ENCODE measurements at regions not wholly inside any gene's neighbourhood (a gene's known extent, or its start where the extent isn't known, plus 50 kb on each side); places are given as distances from the start of the nearest gene placed in this dataset.
A peak's percentile ranks its signal among the peaks of the same experiment; 100 is the strongest.

GRCh38 chr3:62982795-62983455 lies 107.7 kb upstream of the CADPS start:
- no peak for DNase-seq

DNA sequence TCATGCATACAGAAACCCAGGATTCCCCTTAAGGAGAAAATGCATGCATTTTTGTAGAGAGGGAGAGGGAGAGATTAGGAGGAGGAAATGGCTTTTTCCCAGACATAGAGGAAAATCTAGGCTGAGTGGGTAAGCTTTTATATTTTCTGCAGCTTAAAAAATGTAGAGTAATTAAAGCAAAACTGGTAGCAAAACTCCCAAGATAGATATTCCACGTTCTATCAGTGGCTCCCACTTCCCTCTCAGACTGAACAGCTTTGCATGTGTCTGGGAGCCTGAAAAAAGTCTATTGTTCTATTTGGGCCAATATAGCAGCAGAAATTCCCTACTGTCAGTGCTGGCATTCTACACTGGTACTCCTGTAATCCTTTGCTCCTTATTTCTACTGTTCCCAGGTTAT lies 110.8 kb upstream of the CADPS start:
- DNase-seq = no peak

DNA sequence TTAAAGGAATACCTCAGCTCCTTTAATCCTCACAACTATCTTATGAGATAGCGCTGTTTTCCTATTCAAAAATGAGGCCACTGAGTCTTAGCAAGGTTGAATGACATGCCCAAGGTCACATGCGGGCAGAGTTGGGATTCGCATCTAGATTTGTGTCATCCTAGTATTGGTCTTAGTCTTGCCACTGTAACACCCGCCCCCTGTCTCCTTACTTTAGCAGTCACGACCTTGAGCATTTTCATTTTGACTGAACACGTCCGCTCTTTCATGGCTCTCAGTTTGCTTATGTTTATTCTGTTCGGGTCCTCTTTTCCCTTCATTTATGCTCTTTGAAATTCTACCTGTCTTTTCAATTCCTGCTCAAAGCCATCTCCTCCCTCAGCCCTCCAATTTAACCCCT lies 112.5 kb upstream of the CADPS start:
- no peak for DNase-seq

DNA sequence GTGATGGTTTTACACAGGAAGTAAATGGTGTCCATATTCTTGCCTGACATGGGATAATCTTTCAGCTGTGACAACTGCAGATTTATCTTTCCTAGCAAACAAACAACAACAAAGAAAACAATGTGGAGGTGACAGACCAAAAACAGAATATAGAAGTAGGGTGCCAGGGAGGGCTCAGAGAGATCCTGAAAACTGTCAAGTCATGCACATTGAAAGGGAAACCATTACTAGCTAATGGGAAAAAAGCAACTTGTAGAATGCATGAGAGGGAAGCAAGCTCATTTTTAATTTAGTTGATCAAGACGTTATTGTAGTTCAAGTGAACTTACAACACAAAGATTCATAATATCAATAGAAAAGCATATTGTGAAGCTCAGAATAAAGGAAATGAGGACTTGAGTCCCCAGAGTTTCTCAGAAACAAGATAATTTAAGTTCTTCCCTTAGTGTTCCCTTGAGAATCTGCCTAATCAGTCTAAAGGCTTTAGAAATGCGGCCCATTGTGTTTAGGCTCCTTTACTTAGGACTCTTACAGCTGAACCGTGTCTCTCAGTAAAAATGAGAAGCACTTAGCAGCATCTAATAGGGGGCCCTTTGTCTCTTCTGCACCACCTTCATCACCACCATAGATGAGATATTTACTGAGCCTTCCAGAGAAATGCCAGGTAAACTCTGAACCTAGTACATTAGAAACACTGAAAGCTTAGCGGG lies 115.6 kb upstream of the CADPS start:
- DNase-seq = no peak

DNA sequence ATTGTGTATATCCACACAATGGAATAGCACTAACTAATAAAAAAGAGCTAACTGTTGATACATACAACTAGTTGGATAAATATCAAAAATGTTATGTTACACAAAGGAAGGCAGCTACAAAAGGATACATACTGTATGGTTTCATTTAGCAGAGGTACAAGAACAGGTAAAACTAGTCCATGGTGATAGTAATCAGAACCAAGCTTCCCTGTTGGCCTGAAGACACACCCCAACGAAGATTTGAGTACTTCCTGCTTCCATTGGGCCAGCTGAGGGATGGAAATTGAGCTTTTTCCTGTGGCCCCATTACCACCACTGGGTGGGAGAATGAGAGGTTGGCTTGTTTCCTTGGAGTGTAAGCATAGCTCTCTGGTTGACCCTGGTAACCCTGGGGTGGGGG lies 117.3 kb upstream of the CADPS start:
- DNase-seq = no peak

DNA sequence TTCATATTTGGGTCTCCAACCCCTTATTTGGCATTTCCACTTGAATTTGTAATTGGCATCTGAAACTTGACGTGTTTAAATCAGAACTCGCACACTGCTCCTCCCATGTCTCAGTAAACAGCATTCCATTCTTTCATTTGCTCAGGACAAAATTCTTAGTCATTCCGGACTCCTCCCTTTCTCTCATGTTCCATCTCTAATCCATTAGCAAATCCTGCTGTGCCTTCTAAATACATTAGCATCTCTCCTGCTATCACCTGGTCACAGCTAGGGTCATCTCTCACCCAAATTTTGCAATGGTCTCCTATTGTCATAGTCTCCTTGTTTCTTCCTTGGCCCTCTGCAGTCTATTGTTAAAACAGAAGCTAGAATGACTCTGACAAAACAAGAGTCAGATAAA lies 119.9 kb upstream of the CADPS start:
- DNase-seq = no peak

DNA sequence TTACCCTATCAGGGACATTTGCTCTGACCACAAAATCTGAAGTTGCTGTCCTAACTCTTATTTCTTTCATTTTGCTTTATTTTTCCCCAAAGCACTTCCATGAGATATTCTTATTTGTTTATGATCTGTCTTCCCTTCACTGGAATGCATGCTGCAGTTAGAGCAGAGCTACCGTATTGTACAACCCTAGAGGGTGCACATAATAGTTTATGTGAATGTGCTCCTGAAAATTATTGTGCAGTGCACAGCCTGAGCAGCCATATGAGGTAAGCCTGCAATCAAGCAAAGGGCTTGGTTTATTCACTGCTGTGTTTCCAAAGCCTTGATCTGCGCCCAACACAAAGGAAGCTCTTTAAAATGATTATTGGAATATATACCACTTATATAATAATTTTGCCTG lies 120.3 kb upstream of the CADPS start:
- DNase-seq = no peak

DNA sequence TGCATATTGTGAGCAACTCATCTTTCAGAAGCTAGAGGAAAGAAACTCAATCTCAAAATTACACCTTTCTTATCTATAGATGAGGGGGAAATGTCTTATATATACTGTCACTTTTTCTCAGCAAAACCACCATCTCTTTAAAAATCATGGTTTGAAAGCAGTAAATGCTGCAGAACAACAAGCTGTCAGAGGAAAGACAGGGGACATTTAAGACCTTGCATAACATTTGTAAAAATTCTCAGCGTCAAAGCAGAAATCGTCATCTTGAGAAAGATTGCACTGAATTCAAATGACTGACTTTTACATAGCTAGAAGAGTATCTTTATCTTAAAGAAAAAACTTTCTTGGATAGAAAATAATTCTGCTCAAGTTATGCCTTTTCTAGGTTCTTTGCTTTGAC lies 122.2 kb upstream of the CADPS start:
- no peak for DNase-seq

DNA sequence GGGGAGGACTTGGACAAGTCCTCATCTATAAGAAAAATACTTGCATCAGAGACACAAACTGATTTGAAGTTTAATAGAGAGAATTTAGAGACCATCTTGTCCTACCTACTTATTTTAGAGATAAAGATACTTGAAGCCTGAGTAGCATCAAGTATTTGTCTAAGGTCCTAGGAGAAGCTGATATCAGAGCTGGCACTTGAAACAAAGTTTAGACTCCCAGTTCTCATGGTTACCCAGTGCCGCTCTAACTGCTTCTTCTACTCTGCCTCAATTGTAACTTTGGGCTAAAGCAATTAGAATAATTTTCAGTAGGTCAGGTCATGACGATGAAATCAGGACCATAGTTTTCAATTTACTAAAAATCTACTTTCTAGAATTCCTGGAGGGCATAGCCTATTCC lies 123.9 kb upstream of the CADPS start:
- DNase-seq = no peak

- DNase-seq = no peak
Measured at GRCh38 chr3:62999791-63000190, 124.6 kb upstream of the CADPS start.

- no peak for DNase-seq
Measured at GRCh38 chr3:63004448-63004847, 129.2 kb upstream of the CADPS start.

- DNase-seq = peak in 1 of 2 experiments; percentile 15
Measured at GRCh38 chr3:63015614-63016309, 140.5 kb upstream of the CADPS start.

DNA sequence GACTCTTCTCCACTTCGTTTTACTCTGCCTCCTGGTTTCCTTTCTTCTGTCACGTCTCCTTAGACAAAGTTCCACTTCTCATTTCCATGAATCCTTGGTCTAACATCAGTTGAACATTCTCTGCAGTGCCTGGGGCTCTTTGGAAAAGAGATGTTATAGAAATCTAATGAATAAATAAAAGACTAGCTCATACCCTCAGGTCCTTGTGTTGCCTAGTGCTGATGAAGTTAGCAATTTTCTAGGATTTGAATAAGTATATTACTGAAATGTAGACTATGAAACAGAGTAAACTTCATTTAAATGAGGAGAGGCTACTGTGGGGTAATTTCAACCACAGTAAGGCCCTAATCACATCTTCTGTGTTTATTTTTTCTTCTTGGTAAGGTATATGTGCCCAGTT lies 146.9 kb upstream of the CADPS start:
- DNase-seq = peak in 1 of 2 experiments; percentile 27

DNA sequence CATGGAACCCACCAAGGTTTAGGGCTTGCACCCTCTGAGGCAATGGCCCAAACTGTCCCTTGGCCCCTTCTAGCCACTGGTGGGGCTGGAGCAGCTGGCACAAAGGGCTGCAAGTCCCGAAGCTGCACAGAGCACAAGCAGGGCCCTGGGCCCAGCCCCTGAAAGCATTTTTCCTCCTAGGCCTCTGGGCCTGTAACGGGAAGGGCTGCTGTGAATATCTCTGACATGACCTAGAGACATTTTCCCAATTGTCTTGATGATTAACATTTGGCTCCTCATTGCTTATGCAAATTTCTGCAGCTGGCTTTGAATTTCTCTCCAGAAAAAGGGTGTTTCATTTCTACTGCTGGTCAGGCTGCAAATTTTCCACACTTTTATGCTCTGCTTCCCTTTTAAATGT lies 151.5 kb upstream of the CADPS start:
- peak in 1 of 2 experiments; percentile 16 for DNase-seq

DNA sequence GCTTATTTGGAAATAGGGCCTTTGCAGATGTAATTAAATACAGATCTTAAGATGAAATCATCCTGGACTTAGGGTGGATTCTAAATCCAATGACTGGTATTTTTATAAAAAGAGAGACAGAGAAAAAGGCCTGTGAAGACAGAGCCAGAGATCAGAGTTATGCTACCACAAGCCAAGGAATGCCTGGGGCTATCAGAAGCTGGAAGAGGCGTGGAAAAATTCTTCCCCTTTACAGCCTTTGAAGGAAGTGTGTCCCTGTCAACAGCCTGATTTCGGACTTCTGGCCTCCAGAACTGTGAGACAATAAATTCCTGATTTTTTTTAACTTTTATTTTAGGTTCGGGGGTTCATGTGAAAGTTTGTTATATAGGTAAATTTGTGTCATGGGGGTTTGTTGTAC lies 154.1 kb upstream of the CADPS start:
- DNase-seq = no peak

DNA sequence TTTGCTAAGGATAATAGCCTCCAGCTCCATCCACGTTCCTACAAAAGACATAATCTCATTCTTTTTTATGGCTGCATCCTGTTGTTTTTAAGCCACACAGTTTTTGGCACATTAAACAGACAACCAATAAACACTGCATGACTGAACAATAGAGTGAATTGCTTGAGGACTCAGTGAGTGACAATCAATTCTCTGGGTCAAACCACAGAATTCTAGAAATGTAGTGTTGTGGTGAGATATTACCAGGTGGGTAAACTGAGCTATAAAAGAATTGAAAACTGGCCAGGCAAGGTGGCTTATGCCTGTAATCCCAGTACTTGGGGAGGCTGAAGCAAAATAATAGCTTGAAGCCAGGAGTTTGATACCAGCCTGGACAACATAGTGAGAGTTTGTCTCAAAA lies 154.7 kb upstream of the CADPS start:
- DNase-seq = no peak

DNA sequence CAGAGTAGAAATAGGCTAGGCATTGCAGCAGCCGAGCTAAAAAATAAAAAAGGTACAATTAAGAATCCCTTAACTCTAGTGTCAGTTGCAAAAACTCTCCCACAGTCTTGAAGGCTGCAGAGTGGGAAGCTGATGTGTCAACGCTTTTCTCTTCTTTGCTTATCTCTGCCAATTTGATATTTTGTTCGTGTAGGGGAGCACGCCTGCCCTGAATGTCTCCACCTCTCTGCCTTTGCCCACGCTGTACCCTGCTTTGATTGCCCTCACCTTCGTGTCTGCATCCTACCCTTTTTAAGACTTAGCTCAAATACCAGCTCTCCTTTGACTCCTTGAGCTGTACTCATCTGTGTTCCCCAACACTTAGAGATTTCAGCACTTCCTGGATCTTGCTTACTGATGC lies 155.4 kb upstream of the CADPS start:
- DNase-seq = no peak

DNA sequence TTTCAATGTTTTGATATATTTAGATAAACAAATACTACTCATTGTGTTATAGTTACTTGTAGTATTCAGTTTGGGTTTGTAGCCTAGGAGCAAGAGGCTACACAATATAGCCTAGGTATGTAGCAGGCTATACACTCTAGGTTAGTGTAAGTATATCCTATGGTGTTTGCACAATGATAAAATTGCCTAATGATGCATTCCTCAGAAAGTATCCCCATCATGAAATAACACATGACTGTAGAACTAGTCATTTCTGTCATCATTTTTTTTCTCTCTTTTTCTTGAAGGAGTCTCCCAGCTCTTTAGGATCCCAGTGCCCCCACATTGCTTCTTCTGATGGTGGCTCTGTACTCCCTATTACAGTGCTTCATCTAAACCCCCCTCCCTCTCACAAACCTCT lies 157.7 kb upstream of the CADPS start:
- DNase-seq = no peak

- DNase-seq = no peak
Measured at GRCh38 chr3:63034101-63034500, 158.9 kb upstream of the CADPS start.

DNA sequence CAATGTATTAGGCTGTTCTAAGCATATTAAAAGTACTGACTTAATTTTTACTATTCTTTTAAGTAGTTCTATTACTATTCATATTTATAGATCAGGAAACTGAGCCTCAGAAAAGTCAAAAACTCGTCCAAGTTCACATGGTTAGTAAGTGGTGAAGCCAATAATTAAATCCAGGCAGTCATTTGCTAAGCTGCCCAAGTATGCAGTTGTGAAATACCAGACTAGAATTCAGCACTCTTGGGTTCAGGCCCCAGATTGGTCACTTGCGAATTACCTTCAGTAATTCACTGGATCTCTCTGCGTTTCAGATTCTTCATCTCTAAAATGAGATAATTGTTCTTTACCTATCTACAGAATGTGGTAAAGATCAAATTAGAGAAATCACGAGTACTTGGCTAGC lies 161.9 kb upstream of the CADPS start:
- DNase-seq = no peak

GRCh38 chr3:63042833-63043232 lies 167.6 kb upstream of the CADPS start:
- DNase-seq = no peak

DNA sequence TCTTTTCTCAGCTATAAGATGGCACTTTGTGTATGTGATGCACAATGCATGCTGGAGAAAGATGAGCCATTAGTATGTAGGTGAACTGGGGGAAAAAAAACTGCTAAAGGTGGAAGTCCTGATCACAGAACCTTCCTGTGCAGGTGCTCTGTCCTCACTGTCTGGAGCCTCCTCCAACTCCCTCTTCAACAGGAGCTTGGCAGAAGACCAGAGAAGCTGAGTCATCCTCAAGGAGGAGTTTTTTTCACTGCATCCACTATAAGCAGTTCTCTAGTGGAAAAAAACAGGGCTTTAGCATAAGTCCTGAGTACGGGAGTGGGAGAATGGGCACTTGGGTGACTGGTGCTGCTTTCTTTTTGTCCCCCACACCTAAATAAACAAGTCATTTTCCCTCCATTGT lies 168.4 kb upstream of the CADPS start:
- no peak for DNase-seq

- DNase-seq = no peak
Measured at GRCh38 chr3:63046152-63046551, 170.9 kb upstream of the CADPS start.

- DNase-seq = no peak
Measured at GRCh38 chr3:63046580-63046979, 171.4 kb upstream of the CADPS start.
